ENCODE measurements at regions not wholly inside any gene's neighbourhood (a gene's known extent, or its start where the extent isn't known, plus 50 kb on each side); places are given as distances from the start of the nearest gene placed in this dataset.
"Not testable (repeated sequence)": the region's sequence is repeated elsewhere in the genome, so short reads cannot be mapped to it uniquely, and the experiment has no call there.

- DNase-seq (ENCODE audit: low read depth): no peak
Measured at GRCh38 chr4:123158576-123158975, 236.2 kb upstream of the NUDT6 start.

GRCh38 chr4:123159479-123159878, 237.1 kb upstream of the NUDT6 start:
- DNase-seq (ENCODE audit: low read depth): no peak

GRCh38 chr4:123162859-123163258, 233.7 kb upstream of the SPRY1 start:
- no peak for DNase-seq (ENCODE audit: low read depth)

GRCh38 chr4:123163501-123163900, 233.1 kb upstream of the SPRY1 start:
- DNase-seq (ENCODE audit: low read depth): no peak

- no peak for DNase-seq (ENCODE audit: low read depth)
Measured at GRCh38 chr4:123166023-123166422, 230.6 kb upstream of the SPRY1 start.

- no peak for DNase-seq (ENCODE audit: low read depth)
Measured at GRCh38 chr4:123167931-123168330, 228.7 kb upstream of the SPRY1 start.

- no peak for DNase-seq (ENCODE audit: low read depth)
Measured at GRCh38 chr4:123168812-123169211, 227.8 kb upstream of the SPRY1 start.

- DNase-seq (ENCODE audit: low read depth): no peak
Measured at GRCh38 chr4:123170843-123171242, 225.8 kb upstream of the SPRY1 start.

GRCh38 chr4:123176605-123177004, 220.0 kb upstream of the SPRY1 start:
- no peak for DNase-seq (ENCODE audit: low read depth)

- no peak for DNase-seq (ENCODE audit: low read depth)
Measured at GRCh38 chr4:123182289-123182688, 214.3 kb upstream of the SPRY1 start.

GRCh38 chr4:123183308-123183707, 213.3 kb upstream of the SPRY1 start:
- no peak for DNase-seq (ENCODE audit: low read depth)

GRCh38 chr4:123183754-123184153, 212.8 kb upstream of the SPRY1 start:
- not testable (repeated sequence) for DNase-seq (ENCODE audit: low read depth)

GRCh38 chr4:123186731-123187130, 209.9 kb upstream of the SPRY1 start:
- DNase-seq (ENCODE audit: low read depth): no peak

GRCh38 chr4:123190176-123190575, 206.4 kb upstream of the SPRY1 start:
- DNase-seq (ENCODE audit: low read depth): no peak

GRCh38 chr4:123191728-123192127, 204.9 kb upstream of the SPRY1 start:
- no peak for DNase-seq (ENCODE audit: low read depth)

- no peak for DNase-seq (ENCODE audit: low read depth)
Measured at GRCh38 chr4:123193802-123194367, 202.7 kb upstream of the SPRY1 start.

- no peak for DNase-seq (ENCODE audit: low read depth)
Measured at GRCh38 chr4:123198706-123199105, 197.9 kb upstream of the SPRY1 start.

GRCh38 chr4:123200051-123200940, 196.3 kb upstream of the SPRY1 start:
- no peak for DNase-seq (ENCODE audit: low read depth)

GRCh38 chr4:123204737-123205136, 191.9 kb upstream of the SPRY1 start:
- no peak for DNase-seq (ENCODE audit: low read depth)

GRCh38 chr4:123206016-123206415, 190.6 kb upstream of the SPRY1 start:
- DNase-seq (ENCODE audit: low read depth): no peak

GRCh38 chr4:123209436-123209835, 187.2 kb upstream of the SPRY1 start:
- DNase-seq (ENCODE audit: low read depth): no peak

GRCh38 chr4:123215536-123215935, 181.1 kb upstream of the SPRY1 start:
- DNase-seq (ENCODE audit: low read depth): no peak

- DNase-seq (ENCODE audit: low read depth): no peak
Measured at GRCh38 chr4:123216543-123216942, 180.1 kb upstream of the SPRY1 start.

GRCh38 chr4:123216946-123217345, 179.6 kb upstream of the SPRY1 start:
- DNase-seq (ENCODE audit: low read depth): no peak
